Inferior parietal cortex (tissue), 1 donor: ENCODE measurements at regions not wholly inside any gene's neighbourhood (a gene's known extent, or its start where the extent isn't known, plus 50 kb on each side); places are given as distances from the start of the nearest gene placed in this dataset.
"Not testable (repeated sequence)": the region's sequence is repeated elsewhere in the genome, so short reads cannot be mapped to it uniquely, and the experiment has no call there.

Experiments
- DNase-seq: peaks from one replicate; pipeline ENCODE4 v3.0.0-alpha.2; 2016; ENCODE audit errors: extremely low spot score

- DNase-seq = no peak
Measured at GRCh38 chr2:12451726-12452125, 265.0 kb upstream of the TRIB2 start.

- DNase-seq = no peak
Measured at GRCh38 chr2:12452185-12452584, 264.6 kb upstream of the TRIB2 start.

- no peak for DNase-seq
Measured at GRCh38 chr2:12453731-12454130, 263.0 kb upstream of the TRIB2 start.

- DNase-seq = no peak
Measured at GRCh38 chr2:12455661-12456060, 261.1 kb upstream of the TRIB2 start.

- no peak for DNase-seq
Measured at GRCh38 chr2:12456293-12457106, 260.2 kb upstream of the TRIB2 start.

GRCh38 chr2:12457831-12458230 lies 258.9 kb upstream of the TRIB2 start:
- DNase-seq = no peak

- DNase-seq = no peak
Measured at GRCh38 chr2:12463189-12463588, 253.5 kb upstream of the TRIB2 start.

- no peak for DNase-seq
Measured at GRCh38 chr2:12465631-12466135, 251.1 kb upstream of the TRIB2 start.

GRCh38 chr2:12467303-12467702 lies 249.4 kb upstream of the TRIB2 start:
- DNase-seq = no peak

- no peak for DNase-seq
Measured at GRCh38 chr2:12469141-12469561, 247.6 kb upstream of the TRIB2 start.

- not testable (repeated sequence) for DNase-seq
Measured at GRCh38 chr2:12472265-12472664, 244.5 kb upstream of the TRIB2 start.

GRCh38 chr2:12478151-12479064 lies 238.3 kb upstream of the TRIB2 start:
- no peak for DNase-seq

- DNase-seq = no peak
Measured at GRCh38 chr2:12479065-12479601, 237.6 kb upstream of the TRIB2 start.

- DNase-seq = no peak
Measured at GRCh38 chr2:12484536-12485115, 232.1 kb upstream of the TRIB2 start.

- DNase-seq = no peak
Measured at GRCh38 chr2:12486205-12487118, 230.3 kb upstream of the TRIB2 start.

- no peak for DNase-seq
Measured at GRCh38 chr2:12487253-12488004, 229.3 kb upstream of the TRIB2 start.

GRCh38 chr2:12488352-12489318 lies 228.1 kb upstream of the TRIB2 start:
- no peak for DNase-seq

- no peak for DNase-seq
Measured at GRCh38 chr2:12490641-12491040, 226.1 kb upstream of the TRIB2 start.

GRCh38 chr2:12492360-12492759 lies 224.4 kb upstream of the TRIB2 start:
- not testable (repeated sequence) for DNase-seq
